HCT116 (cell line): ENCODE measurements at regions not wholly inside any gene's neighbourhood (a gene's known extent, or its start where the extent isn't known, plus 50 kb on each side); places are given as distances from the start of the nearest gene placed in this dataset.

Experiments
- ATAC-seq: fragments of 200-7000 bp; cut with Tn5 transposase; 2 replicates; pipeline ENCODE4 v1.9.1; 2020; ENCODE audit warnings: mild to moderate bottlenecking, moderate library complexity
- BruUV-seq: library from RNA; stranded (reverse); fragments of 400-500 nt; replicated peaks from 2 replicates; lab custom pipeline; 2021; lab: Mats Ljungman, UMichigan
- CTCF ChIA-PET: fragments of 300-600 bp; sonication (Branson Sonifier 250); formaldehyde crosslinking; loops from one replicate; lab custom pipeline; 2021; ENCODE audit warnings: antibody characterized with exemption; lab: Charles Lee
- POLR2A ChIA-PET: fragments of 300-600, 350-600 bp; sonication (Branson Sonifier 250); formaldehyde crosslinking; loops from one replicate; lab custom pipeline; 2021; ENCODE audit warnings: antibody characterized with exemption; lab: Charles Lee
- RAD21 ChIA-PET, 2 experiments: fragments of 300-600 bp; sonication (Branson Sonifier 250); formaldehyde crosslinking; loops; one replicate each; lab custom pipeline; 2023; ENCODE audit warnings: low total read pairs in 2 of 2; ENCODE audit not compliant: uncharacterized antibody in 2 of 2, unreplicated experiment in 2 of 2, low non-redundant PET in 1 of 2; lab: Charles Lee
- DNase-seq: peaks from one replicate; pipeline ENCODE4 v3.0.0-alpha.2; 2010; ENCODE audit warnings: low read depth, low spot score
- H2AFZ ChIP-seq: fragments of 200-600 bp; shearing (Covaris generic), sonication (generic); 2 replicates; pipeline ENCODE4 v1.6.1; 2017; ENCODE audit warnings: low read depth, mixed run types, mixed read lengths, antibody characterized with exemption, low read length; ENCODE audit not compliant: poor library complexity, severe bottlenecking
- H3K27ac ChIP-seq: 2 replicates; pipeline ENCODE4 v1.5.1; 2012; ENCODE audit warnings: low read depth, low read length
- H3K27me3 ChIP-seq: fragments of 200-600 bp; sonication (generic); 2 replicates; pipeline ENCODE4 v1.6.1; 2016; ENCODE audit warnings: mixed run types, low read length, mixed read lengths; ENCODE audit not compliant: insufficient read depth
- H3K36me3 ChIP-seq, 2 experiments: fragments of 200-500 bp in 1 of 2; fragments of 200-600 bp in 1 of 2; sonication (Bioruptor generic) in 1 of 2; sonication (generic) in 1 of 2; 2 replicates each; pipeline versions ENCODE4 v1.5.1 to v1.6.1; 2014 to 2016; ENCODE audit warnings: low read length in 2 of 2, inconsistent platforms in 1 of 2, mixed read lengths in 1 of 2, mixed run types in 1 of 2; ENCODE audit not compliant: insufficient read depth in 2 of 2, control insufficient read depth in 1 of 2
- H3K4me1 ChIP-seq, 2 experiments: fragments of 200-600 bp in 1 of 2; sonication (generic) in 1 of 2; 2 replicates each; pipeline versions ENCODE4 v1.5.1 to v1.6.1; 2012 to 2017; ENCODE audit warnings: low read length in 2 of 2, inconsistent platforms in 1 of 2, mild to moderate bottlenecking in 1 of 2, mixed read lengths in 1 of 2, mixed run types in 1 of 2, moderate library complexity in 1 of 2; ENCODE audit not compliant: insufficient read depth in 2 of 2, control insufficient read depth in 1 of 2
- H3K4me2 ChIP-seq: fragments of 200-600 bp; sonication (generic); 2 replicates; pipeline ENCODE4 v1.6.1; 2017; ENCODE audit warnings: mixed run types, low read length, mixed read lengths
- H3K4me3 ChIP-seq, 2 experiments: fragments of 200-600 bp in 1 of 2; sonication (generic) in 1 of 2; replicated peaks in 1 of 2; 2 replicates each; pipeline ENCODE4 v1.5.1; 2011 to 2016; ENCODE audit warnings: low read length in 2 of 2, control low read depth in 1 of 2, low read depth in 1 of 2, mild to moderate bottlenecking in 1 of 2, mixed read lengths in 1 of 2, mixed run types in 1 of 2
- H3K79me2 ChIP-seq: fragments of 200-600 bp; sonication (generic); 2 replicates; pipeline ENCODE4 v1.6.1; 2017; ENCODE audit warnings: mild to moderate bottlenecking, mixed run types, low read length, moderate library complexity, mixed read lengths; ENCODE audit not compliant: insufficient read depth
- H3K9ac ChIP-seq: fragments of 200-600 bp; sonication (generic); 2 replicates; pipeline ENCODE4 v1.6.1; 2016; ENCODE audit warnings: low read length, mixed read lengths
- H3K9me2 ChIP-seq: fragments of 200-600 bp; sonication (generic), shearing (Covaris generic); 2 replicates; pipeline ENCODE4 v1.6.1; 2017; ENCODE audit warnings: mixed run types, mild to moderate bottlenecking, moderate library complexity; ENCODE audit not compliant: insufficient read depth
- H3K9me3 ChIP-seq, 2 experiments: fragments of 200-500 bp in 1 of 2; fragments of 200-600 bp in 1 of 2; sonication (Bioruptor generic) in 1 of 2; sonication (generic) in 1 of 2; 2 replicates each; pipeline ENCODE4 v1.6.1; 2014 to 2017; ENCODE audit warnings: low read length in 2 of 2, mixed read lengths in 2 of 2, inconsistent platforms in 1 of 2, low read depth in 1 of 2, mild to moderate bottlenecking in 1 of 2, mixed run types in 1 of 2, moderate library complexity in 1 of 2; ENCODE audit not compliant: control insufficient read depth in 1 of 2, insufficient read depth in 1 of 2
- H4K20me1 ChIP-seq: fragments of 200-600 bp; sonication (generic), shearing (Covaris generic); 2 replicates; pipeline ENCODE4 v1.6.1; 2017; ENCODE audit warnings: mixed run types, mild to moderate bottlenecking, moderate library complexity; ENCODE audit not compliant: insufficient read depth
- ATF3 ChIP-seq: IDR thresholded peaks from 2 replicates; pipeline ENCODE4 v1.6.1; 2012
- CEBPB ChIP-seq: IDR thresholded peaks from 2 replicates; pipeline ENCODE4 v1.6.1; 2012; ENCODE audit warnings: low read depth
- CTCF ChIP-seq, 3 experiments: fragments of 200-600 bp in 1 of 3; sonication (generic) in 1 of 3; IDR thresholded peaks in 2 of 3; conservative IDR thresholded peaks in 1 of 3; 2 replicates each; pipeline ENCODE4 v1.5.1; 2012 to 2017; ENCODE audit warnings: low read depth in 2 of 3, low read length in 2 of 3, antibody characterized with exemption in 1 of 3, borderline replicate concordance in 1 of 3, control low read depth in 1 of 3, mild to moderate bottlenecking in 1 of 3, mixed read lengths in 1 of 3, mixed run types in 1 of 3, moderate library complexity in 1 of 3; ENCODE audit not compliant: insufficient read depth in 1 of 3
- EGR1 ChIP-seq: IDR thresholded peaks from 2 replicates; pipeline ENCODE4 v1.6.1; 2012; ENCODE audit warnings: low read depth
- ELF1 ChIP-seq: IDR thresholded peaks from 2 replicates; pipeline ENCODE4 v1.6.1; 2012; ENCODE audit warnings: low read depth, borderline replicate concordance
- RAD21 ChIP-seq: IDR thresholded peaks from 2 replicates; pipeline ENCODE4 v1.6.1; 2012; ENCODE audit warnings: low read depth, mild to moderate bottlenecking
- REST ChIP-seq: IDR thresholded peaks from 2 replicates; pipeline ENCODE4 v1.6.1; 2012; ENCODE audit warnings: low read depth
- SP1 ChIP-seq: IDR thresholded peaks from 2 replicates; pipeline ENCODE4 v1.6.1; 2012; ENCODE audit warnings: low read depth
- SRF ChIP-seq: IDR thresholded peaks from 2 replicates; pipeline ENCODE4 v1.6.1; 2012; ENCODE audit warnings: low read depth
- TCF7L2 ChIP-seq: IDR thresholded peaks from 2 replicates; pipeline ENCODE4 v1.7.0; 2011; ENCODE audit warnings: borderline replicate concordance, inconsistent platforms; ENCODE audit not compliant: insufficient read depth, insufficient read length; ENCODE audit errors: extremely low read depth
- intact Hi-C: fragments of 100-400 bp; cut with micrococcal nuclease; formaldehyde crosslinking; loops from 2 replicates; pipeline ENCODE4 v1.10.0; 2022

GRCh38 chr5:168046163-168046562, 245.3 kb upstream of the WWC1 start:
- RAD21 ChIA-PET: no interaction called here

GRCh38 chr5:168047043-168047668, 244.3 kb upstream of the WWC1 start:
- BruUV-seq: no TSS peak
- TF ChIP-seq SP1: no peak
- no peak for TF ChIP-seq REST
- TF ChIP-seq RAD21: peak; percentile 73
- no peak for TF ChIP-seq ATF3
- TF ChIP-seq CEBPB: no peak
- TF ChIP-seq TCF7L2: no peak
- TF ChIP-seq CTCF (IDR thresholded peaks at IDR 0.05 in 2 of 3, conservative IDR thresholded peaks at IDR 0.05 in 1 of 3; ENCODE audit: borderline replicate concordance in 1 of 3, insufficient read depth in 1 of 3, low read depth in 2 of 3, low read length in 2 of 3): peak; percentile 48 to 69 (median 55); a peak in 4 of 6 replicates
- TF ChIP-seq ELF1: no peak
- TF ChIP-seq SRF: no peak
- TF ChIP-seq EGR1: no peak

More at GRCh38 chr5:168046163-168046562, 245.3 kb upstream of the WWC1 start:
- intact Hi-C loops: loop anchor here (2.0 kb wide), 1 partner anchor 463 kb away; no protein-coding TSS in a partner anchor
- CTCF ChIA-PET: interaction anchor here (1.7 kb wide), 1 partner anchor 12 kb away, joined by 3 read pairs; no protein-coding TSS in a partner anchor
- H3K4me3 ChIP-seq: no peak overlapping the region
- H3K36me3 ChIP-seq: no peaks in the 10 kb centered on the region
- H2AFZ ChIP-seq: no peak overlapping the region
- no peaks in the 10 kb centered on the region for H3K79me2 ChIP-seq
- H3K4me1 ChIP-seq: no peaks in the 10 kb centered on the region
- no peak for ATAC-seq
- TF ChIP-seq TCF7L2: no peak
- POLR2A ChIA-PET: no interaction called here
- H3K9me3 ChIP-seq: no peaks in the 10 kb centered on the region
- H3K27ac ChIP-seq: no peak overlapping the region
- no peaks in the 10 kb centered on the region for H3K9me2 ChIP-seq
- H3K4me2 ChIP-seq: no peak overlapping the region
- no peak for DNase-seq
- BruUV-seq: no TSS peak
- no peak overlapping the region for H3K9ac ChIP-seq
- H3K27me3 ChIP-seq: peaks cover 26% of the 10 kb centered on the region
- no peaks in the 10 kb centered on the region for H4K20me1 ChIP-seq

More at GRCh38 chr5:168047043-168047668, 244.3 kb upstream of the WWC1 start:
- RAD21 ChIA-PET: no interaction called here
- Histone ChIP-seq H3K9ac (no peak overlapping the region), H3K79me2 (no peaks in the 10 kb centered on the region), H4K20me1 (no peaks in the 10 kb centered on the region), H2AFZ (no peak overlapping the region), H3K4me1 (no peaks in the 10 kb centered on the region), H3K27ac (no peak overlapping the region), H3K4me2 (no peak overlapping the region), H3K36me3 (no peaks in the 10 kb centered on the region), H3K4me3 (no peak overlapping the region), H3K27me3 (peaks cover 16% of the 10 kb centered on the region; the same call in 1 of the 2 replicates), H3K9me3 (no peaks in the 10 kb centered on the region), H3K9me2 (no peaks in the 10 kb centered on the region)
- CTCF ChIA-PET: interaction anchor here (1.3 to 1.7 kb wide), 4 partner anchors 10 to 325 kb away, joined by 3 to 7 read pairs (median 6); no protein-coding TSS in a partner anchor
- POLR2A ChIA-PET: no interaction called here
- intact Hi-C loops: loop anchor here (1.0 to 2.0 kb wide), 3 partner anchors 172 to 464 kb away; no protein-coding TSS in a partner anchor
- DNase-seq (peak; percentile 41), ATAC-seq (peak; percentile 93)
